ENCODE measurements at regions not wholly inside any gene's neighbourhood (a gene's known extent, or its start where the extent isn't known, plus 50 kb on each side); places are given as distances from the start of the nearest gene placed in this dataset.

DNA sequence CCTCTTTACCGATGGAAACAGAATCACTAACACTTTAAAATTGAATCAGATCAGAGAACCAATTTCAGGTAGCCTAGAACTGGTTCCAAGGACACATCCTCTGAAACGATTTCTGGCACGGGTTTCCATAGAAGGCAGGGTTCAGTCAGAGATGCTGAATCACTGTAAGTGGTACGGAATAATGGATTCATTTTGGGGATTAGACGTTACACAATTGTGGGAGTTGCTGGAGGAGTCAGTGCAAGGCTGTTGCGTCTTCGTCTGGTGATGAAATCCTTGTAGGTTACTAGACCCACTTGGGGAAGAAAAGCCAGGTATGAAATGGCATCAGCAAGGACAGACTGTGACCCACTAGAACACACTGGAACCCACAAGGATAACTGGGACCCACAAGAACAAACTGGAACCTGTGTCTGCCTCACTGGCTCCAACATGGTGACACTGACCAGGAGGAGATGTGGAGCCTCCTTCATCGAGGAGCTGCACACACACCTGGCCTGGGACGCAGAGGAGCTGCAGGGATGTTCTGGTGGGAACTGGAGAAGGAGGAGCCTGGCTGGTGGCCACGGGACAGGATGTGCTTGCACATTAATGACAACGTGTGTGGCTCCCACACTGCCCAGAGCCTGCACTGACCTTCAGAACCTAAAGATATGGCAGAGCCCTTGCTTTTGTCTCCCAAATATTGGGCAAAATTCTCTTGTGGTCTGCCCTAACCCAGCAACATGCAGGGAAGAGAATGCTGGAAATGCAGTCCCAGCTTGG lies 105.1 kb downstream of the TRAPPC11 start:
- Mint-ChIP-seq H3K4me1 (ENCODE audit: low read depth) (peaks cover 9% of the 10 kb centered on the region), H3K36me3 (ENCODE audit: insufficient read depth) (no peaks in the 10 kb centered on the region), H3K4me3 (ENCODE audit: low read depth) (no peak overlapping the region), H3K9me3 (ENCODE audit: low read depth) (no peaks in the 10 kb centered on the region), H3K27me3 (no peaks in the 10 kb centered on the region), H3K27ac (no peak overlapping the region)
- no peak for TF ChIP-seq CTCF (IDR thresholded peaks at IDR 0.05; ENCODE audit: unreplicated experiment)
- no peak for DNase-seq (ENCODE audit: low spot score, unreplicated experiment)

GRCh38 chr4:183765251-183765911 lies 106.3 kb downstream of the TRAPPC11 start:
- Mint-ChIP-seq H3K9me3 (ENCODE audit: low read depth) (no peaks in the 10 kb centered on the region), H3K36me3 (ENCODE audit: insufficient read depth) (no peaks in the 10 kb centered on the region), H3K27ac (peak overlapping the region; percentile 29), H3K27me3 (no peaks in the 10 kb centered on the region), H3K4me1 (ENCODE audit: low read depth) (peaks cover 12% of the 10 kb centered on the region), H3K4me3 (ENCODE audit: low read depth) (no peak overlapping the region)
- no peak for TF ChIP-seq CTCF (IDR thresholded peaks at IDR 0.05; ENCODE audit: unreplicated experiment)
- DNase-seq (ENCODE audit: low spot score, unreplicated experiment) = no peak

DNA sequence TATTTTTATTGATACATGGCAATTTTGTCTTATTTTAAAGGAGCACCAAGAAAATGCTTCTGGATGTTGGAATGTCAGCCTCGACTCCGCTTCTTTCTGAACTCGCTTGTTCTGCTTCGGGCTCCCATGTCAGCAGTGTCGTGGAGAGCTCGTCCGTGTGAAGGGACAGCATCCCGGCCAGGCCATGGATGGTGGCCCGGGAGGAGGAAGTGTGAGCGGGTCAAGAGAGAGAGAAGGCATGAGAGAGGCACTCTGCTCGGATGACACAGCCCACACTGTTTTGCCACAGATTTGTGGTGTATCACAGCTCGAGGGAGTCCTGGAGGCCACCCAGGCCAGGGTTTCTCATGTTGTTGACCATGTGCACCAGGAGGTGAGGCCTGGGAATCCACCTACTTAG lies 107.0 kb downstream of the TRAPPC11 start:
- Mint-ChIP-seq H3K4me1 (ENCODE audit: low read depth) (peaks cover 19% of the 10 kb centered on the region), H3K27ac (no peak overlapping the region), H3K4me3 (ENCODE audit: low read depth) (no peak overlapping the region), H3K27me3 (no peaks in the 10 kb centered on the region), H3K9me3 (ENCODE audit: low read depth) (no peaks in the 10 kb centered on the region), H3K36me3 (ENCODE audit: insufficient read depth) (no peaks in the 10 kb centered on the region)
- no peak for TF ChIP-seq CTCF (IDR thresholded peaks at IDR 0.05; ENCODE audit: unreplicated experiment)
- no peak for DNase-seq (ENCODE audit: low spot score, unreplicated experiment)

DNA sequence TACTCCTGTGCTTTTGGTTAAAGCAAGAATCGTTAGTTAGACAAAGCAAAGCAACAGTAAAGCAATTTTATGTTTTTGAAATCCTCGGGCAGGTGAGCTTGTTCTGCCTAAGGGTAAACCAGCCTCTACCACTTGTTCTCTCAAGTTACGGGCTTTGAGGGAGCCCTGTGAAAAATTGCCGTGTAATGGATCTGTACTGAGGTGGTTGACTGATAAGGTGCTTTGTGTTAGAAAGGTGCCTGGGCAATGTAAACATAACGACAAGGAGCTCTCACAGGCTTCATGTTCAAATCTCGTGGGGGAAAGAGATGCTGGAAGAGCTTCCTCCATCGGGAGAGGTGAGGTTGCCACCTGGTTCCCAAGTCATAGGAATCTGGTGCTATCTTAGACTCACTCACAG lies 111.8 kb downstream of the TRAPPC11 start:
- Mint-ChIP-seq H3K9me3 (ENCODE audit: low read depth) (no peaks in the 10 kb centered on the region), H3K27ac (peak overlapping the region; percentile 67), H3K4me3 (ENCODE audit: low read depth) (no peak overlapping the region), H3K27me3 (no peaks in the 10 kb centered on the region), H3K36me3 (ENCODE audit: insufficient read depth) (peaks cover 2% of the 10 kb centered on the region), H3K4me1 (ENCODE audit: low read depth) (peaks cover 17% of the 10 kb centered on the region)
- no peak for TF ChIP-seq CTCF (IDR thresholded peaks at IDR 0.05; ENCODE audit: unreplicated experiment)
- no peak for DNase-seq (ENCODE audit: low spot score, unreplicated experiment)

DNA sequence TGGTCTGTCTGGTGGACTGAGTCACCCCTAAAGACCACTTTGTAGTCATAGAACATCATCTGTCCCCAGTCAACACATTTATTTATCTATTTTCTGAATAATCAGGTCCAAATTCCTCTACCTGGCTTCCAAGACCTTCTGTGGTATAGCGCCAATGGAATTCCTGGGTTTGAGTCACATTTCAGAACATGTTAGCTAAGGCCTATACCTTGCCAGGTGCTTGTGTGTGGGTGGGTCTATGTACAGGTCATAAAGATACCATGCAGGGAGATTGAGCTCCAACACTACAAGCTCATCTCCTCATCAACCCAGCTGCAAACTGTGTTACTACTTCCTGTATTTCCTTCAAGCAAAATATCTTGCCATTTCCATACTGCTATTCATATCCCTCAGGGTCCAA lies 113.3 kb downstream of the TRAPPC11 start:
- H3K27me3 Mint-ChIP-seq = no peaks in the 10 kb centered on the region
- H3K27ac Mint-ChIP-seq = no peak overlapping the region
- peaks cover 2% of the 10 kb centered on the region for H3K36me3 Mint-ChIP-seq (ENCODE audit: insufficient read depth)

More for the DNA sequence above, 113.3 kb downstream of the TRAPPC11 start:
- Mint-ChIP-seq H3K4me3 (ENCODE audit: low read depth) (no peak overlapping the region), H3K9me3 (ENCODE audit: low read depth) (no peaks in the 10 kb centered on the region), H3K4me1 (ENCODE audit: low read depth) (peaks cover 17% of the 10 kb centered on the region)
- no peak for DNase-seq (ENCODE audit: low spot score, unreplicated experiment)
- no peak for TF ChIP-seq CTCF (IDR thresholded peaks at IDR 0.05; ENCODE audit: unreplicated experiment)

Data from progenitor cell of endocrine pancreas (in vitro differentiated cells).